HEK293T (cell line): ENCODE measurements at regions not wholly inside any gene's neighbourhood (a gene's known extent, or its start where the extent isn't known, plus 50 kb on each side); places are given as distances from the start of the nearest gene placed in this dataset.

Experiments
- ELF4 ChIP-seq: fragments of 450-650 bp; IDR thresholded peaks from 2 replicates; pipeline ENCODE4 v1.6.1; 2017; ENCODE audit warnings: antibody characterized with exemption
- HDGF ChIP-seq: fragments of 450-650 bp; IDR thresholded peaks from 2 replicates; pipeline ENCODE4 v1.6.1; 2017; ENCODE audit warnings: antibody characterized with exemption, borderline replicate concordance
- L3MBTL2 ChIP-seq: fragments of 450-650 bp; conservative IDR thresholded peaks from 2 replicates; pipeline ENCODE4 v1.6.1; 2016; ENCODE audit warnings: mild to moderate bottlenecking
- SP1 ChIP-seq: fragments of 450-650 bp; IDR thresholded peaks from 2 replicates; pipeline ENCODE4 v1.6.1; 2017
- SUZ12 ChIP-seq: fragments of 450-650 bp; IDR thresholded peaks from 2 replicates; pipeline ENCODE4 v1.6.1; 2016; ENCODE audit warnings: mild to moderate bottlenecking

DNA sequence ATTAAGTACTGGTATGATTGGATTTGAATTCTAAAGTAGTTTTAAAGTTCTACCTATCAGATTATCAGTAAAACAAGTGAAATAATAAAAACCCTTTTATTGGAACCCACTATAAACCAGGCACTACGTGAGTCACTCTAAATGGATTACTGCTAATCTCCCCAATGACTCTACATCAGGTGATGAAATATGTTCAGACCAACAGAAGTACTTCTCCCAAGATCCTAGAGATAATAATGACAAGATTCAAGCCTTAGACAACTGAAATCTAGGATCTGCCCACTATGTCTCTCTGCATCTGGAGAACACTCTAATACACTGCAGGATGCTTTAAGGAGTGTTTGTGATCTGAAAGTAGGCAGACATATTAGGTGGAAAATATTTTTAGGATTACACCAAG lies 652.1 kb upstream of the CHORDC1 start:
- no peak for TF ChIP-seq HDGF
- TF ChIP-seq SUZ12 = no peak
- TF ChIP-seq ELF4 = no peak
- TF ChIP-seq L3MBTL2 = no peak
- TF ChIP-seq SP1 = no peak
